Trophoblast cell (in vitro differentiated cells and primary cell): ENCODE measurements at regions not wholly inside any gene's neighbourhood (a gene's known extent, or its start where the extent isn't known, plus 50 kb on each side); places are given as distances from the start of the nearest gene placed in this dataset.
"Not testable (repeated sequence)": the region's sequence is repeated elsewhere in the genome, so short reads cannot be mapped to it uniquely, and the experiment has no call there.

Experiments
- DNase-seq, 2 donors: peaks; one replicate each; pipeline ENCODE4 v3.0.0-alpha.2; 2016
- H2AFZ ChIP-seq: 2 replicates; pipeline ENCODE4 v1.6.1; 2013; ENCODE audit warnings: low read length, moderate library complexity, mild to moderate bottlenecking; ENCODE audit not compliant: insufficient read depth, poor library complexity
- H2AK5ac ChIP-seq: 2 replicates; pipeline ENCODE4 v1.6.1; 2013; ENCODE audit warnings: mild to moderate bottlenecking, low read length
- H2BK120ac ChIP-seq: 2 replicates; pipeline ENCODE4 v1.6.1; 2013; ENCODE audit warnings: low read length, mild to moderate bottlenecking, moderate library complexity; ENCODE audit not compliant: insufficient read depth, poor library complexity
- H2BK12ac ChIP-seq: 2 replicates; pipeline ENCODE4 v1.6.1; 2013; ENCODE audit warnings: mild to moderate bottlenecking, low read length, moderate library complexity
- H2BK5ac ChIP-seq: 2 replicates; pipeline ENCODE4 v1.6.1; 2013; ENCODE audit warnings: low read length, low read depth, moderate library complexity, mild to moderate bottlenecking; ENCODE audit not compliant: poor library complexity
- H3K14ac ChIP-seq: 2 replicates; pipeline ENCODE4 v1.6.1; 2013; ENCODE audit warnings: mild to moderate bottlenecking, low read length
- H3K18ac ChIP-seq: 2 replicates; pipeline ENCODE4 v1.6.1; 2013; ENCODE audit warnings: mild to moderate bottlenecking, low read length
- H3K23ac ChIP-seq: 2 replicates; pipeline ENCODE4 v1.6.1; 2013; ENCODE audit warnings: low read length
- H3K27ac ChIP-seq: 2 replicates; pipeline ENCODE4 v1.5.1; 2013; ENCODE audit warnings: low read depth, mild to moderate bottlenecking, inconsistent platforms, low read length, moderate library complexity
- H3K27me3 ChIP-seq: 2 replicates; pipeline ENCODE4 v1.6.1; 2013; ENCODE audit warnings: inconsistent platforms, mild to moderate bottlenecking, low read length, moderate library complexity; ENCODE audit not compliant: insufficient read depth
- H3K36me3 ChIP-seq, 2 experiments: 1 replicate in 1 of 2; 2 replicates in 1 of 2; pipeline ENCODE4 v1.6.1; 2013; ENCODE audit warnings: low read length in 2 of 2, mild to moderate bottlenecking in 2 of 2, moderate library complexity in 1 of 2; ENCODE audit not compliant: insufficient read depth in 2 of 2, control insufficient read depth in 1 of 2
- H3K4ac ChIP-seq: 2 replicates; pipeline ENCODE4 v1.6.1; 2013; ENCODE audit warnings: low read depth, mild to moderate bottlenecking, low read length, moderate library complexity
- H3K4me1 ChIP-seq, 2 experiments: 1 replicate in 1 of 2; 2 replicates in 1 of 2; pipeline ENCODE4 v1.6.1; 2013; ENCODE audit warnings: low read length in 2 of 2, mild to moderate bottlenecking in 2 of 2, moderate library complexity in 1 of 2; ENCODE audit not compliant: insufficient read depth in 2 of 2, control insufficient read depth in 1 of 2
- H3K4me2 ChIP-seq: 2 replicates; pipeline ENCODE4 v1.6.1; 2013; ENCODE audit warnings: inconsistent platforms, mild to moderate bottlenecking, low read length, moderate library complexity
- H3K4me3 ChIP-seq: 2 replicates; pipeline ENCODE4 v1.5.1; 2013; ENCODE audit warnings: mild to moderate bottlenecking, low read depth, low read length, inconsistent platforms
- H3K79me1 ChIP-seq: one replicate; pipeline ENCODE4 v1.6.1; 2013; ENCODE audit warnings: low read length
- H3K79me2 ChIP-seq: 2 replicates; pipeline ENCODE4 v1.6.1; 2013; ENCODE audit warnings: low read length, mild to moderate bottlenecking; ENCODE audit not compliant: control insufficient read depth, insufficient read depth, poor library complexity
- H3K9ac ChIP-seq: 2 replicates; pipeline ENCODE4 v1.6.1; 2013; ENCODE audit warnings: mild to moderate bottlenecking, low read length
- H3K9me3 ChIP-seq: 2 replicates; pipeline ENCODE4 v1.6.1; 2013; ENCODE audit warnings: low read depth, mild to moderate bottlenecking, control low read depth, inconsistent platforms, low read length; ENCODE audit not compliant: insufficient read depth
- H4K12ac ChIP-seq: 2 replicates; pipeline ENCODE4 v1.6.1; 2013; ENCODE audit warnings: low read depth, mild to moderate bottlenecking, low read length, moderate library complexity
- H4K8ac ChIP-seq: 2 replicates; pipeline ENCODE4 v1.6.1; 2013; ENCODE audit warnings: low read depth, mild to moderate bottlenecking, low read length, moderate library complexity
- H4K91ac ChIP-seq: one replicate; pipeline ENCODE4 v1.6.1; 2013; ENCODE audit warnings: low read depth, mild to moderate bottlenecking, low read length, moderate library complexity
- WGBS: extraction: QIAGEN DNeasy Blood & Tissue Kit; methylation state at CpG from one replicate; pipeline ENCODE4 v1.1.7; 2013; ENCODE audit warnings: missing lambda C conversion rate; ENCODE audit not compliant: insufficient read length, insufficient coverage; ENCODE audit errors: extremely low coverage; 5-methylcytosine and 5-hydroxymethylcytosine counted together

- H3K9me3 ChIP-seq = no peaks in the 10 kb centered on the region
- H3K27ac ChIP-seq = no peak overlapping the region
- H3K14ac ChIP-seq = no peak overlapping the region
- H3K23ac ChIP-seq = no peak overlapping the region
- H3K4ac ChIP-seq = no peak overlapping the region
- no peak overlapping the region for H4K12ac ChIP-seq
- H3K4me3 ChIP-seq = no peak overlapping the region
- H3K36me3 ChIP-seq = no peaks in the 10 kb centered on the region
- no peak for DNase-seq
- no CpG with 5 or more reads among the region's 2 CpGs for WGBS
- no peak overlapping the region for H2BK5ac ChIP-seq
- no peaks in the 10 kb centered on the region for H3K27me3 ChIP-seq
- H2AK5ac ChIP-seq = no peak overlapping the region
- H4K8ac ChIP-seq = no peak overlapping the region
- no peak overlapping the region for H3K9ac ChIP-seq
- H3K18ac ChIP-seq = no peak overlapping the region
- H2AFZ ChIP-seq = no peak overlapping the region
- H3K79me2 ChIP-seq = no peaks in the 10 kb centered on the region
- H2BK120ac ChIP-seq = no peak overlapping the region
- H3K79me1 ChIP-seq = no peaks in the 10 kb centered on the region
- no peak overlapping the region for H4K91ac ChIP-seq
- H3K4me2 ChIP-seq = no peak overlapping the region
- H2BK12ac ChIP-seq = no peak overlapping the region
- H3K4me1 ChIP-seq = no peaks in the 10 kb centered on the region
These were observed 309.0 kb upstream of the PABPC4L start for GRCh38 chr4:134510544-134510943.

DNA sequence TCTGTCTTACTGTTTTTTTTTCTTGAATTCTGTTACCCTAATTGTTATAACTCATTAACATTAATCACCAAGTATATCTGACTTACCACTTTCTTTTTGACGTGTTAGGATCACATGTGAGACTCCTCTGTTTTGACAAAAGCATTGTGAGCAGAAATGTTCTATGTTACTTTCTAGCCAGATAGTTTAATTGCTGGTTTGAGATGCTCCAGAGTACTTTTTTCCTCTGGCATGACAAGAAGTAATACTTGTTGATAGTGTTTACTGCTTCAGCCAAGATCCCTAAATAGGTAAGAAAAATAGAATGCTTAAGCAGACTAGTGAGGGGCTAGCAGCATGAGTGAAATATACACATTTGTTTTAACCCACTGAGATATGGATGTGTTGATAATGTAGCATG, 303.9 kb upstream of the PABPC4L start:
- no peak overlapping the region for H2BK12ac ChIP-seq

DNA sequence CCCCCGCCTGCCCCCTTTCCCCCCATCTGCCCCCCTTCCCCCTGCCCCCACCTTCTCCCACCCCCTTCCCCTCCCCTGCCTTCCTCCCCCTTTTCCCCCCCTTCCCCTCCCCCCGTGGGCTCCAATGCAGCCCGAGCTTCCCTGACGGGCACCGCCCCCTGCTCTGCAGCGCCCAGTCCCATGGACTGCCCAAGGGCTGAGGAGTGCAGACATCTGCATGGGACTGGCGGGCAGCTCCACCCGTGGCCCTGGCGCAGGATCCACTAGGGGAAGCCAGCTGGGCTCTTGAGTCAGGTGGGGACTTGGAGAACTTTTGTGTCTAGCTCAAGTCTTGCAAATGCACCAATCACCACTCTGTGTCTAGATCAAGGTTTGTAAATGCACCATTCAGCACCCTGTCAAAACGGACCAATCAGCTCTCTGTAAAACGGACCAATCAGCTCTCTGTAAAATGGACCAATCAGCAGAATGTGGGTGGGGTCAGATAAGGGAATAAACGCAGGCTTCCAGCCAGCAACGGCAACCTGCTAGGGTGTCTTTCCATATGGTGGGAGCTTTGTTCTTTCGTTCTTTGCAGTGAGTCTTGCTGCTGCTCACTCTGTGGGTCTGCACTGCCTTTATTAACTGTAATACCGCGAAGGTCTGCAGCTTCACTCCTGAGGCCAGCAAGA, 300.5 kb upstream of the PABPC4L start:
- H3K27me3 ChIP-seq = no peaks in the 10 kb centered on the region
- no peak overlapping the region for H2BK12ac ChIP-seq
- no peak overlapping the region for H4K91ac ChIP-seq
- no peak overlapping the region for H3K23ac ChIP-seq
- H4K8ac ChIP-seq = no peak overlapping the region
- DNase-seq = no peak
- no CpG with 5 or more reads among the region's 16 CpGs for WGBS
- no peak overlapping the region for H2AFZ ChIP-seq
- no peaks in the 10 kb centered on the region for H3K79me2 ChIP-seq
- no peak overlapping the region for H3K4me2 ChIP-seq
- H3K36me3 ChIP-seq = peaks cover 0 to 6% of the 10 kb centered on the region in 2 experiments
- no peak overlapping the region for H2BK5ac ChIP-seq
- no peak overlapping the region for H3K4me3 ChIP-seq
- H3K79me1 ChIP-seq = peaks cover 5% of the 10 kb centered on the region
- peaks cover 4% of the 10 kb centered on the region for H3K9me3 ChIP-seq
- no peak overlapping the region for H3K18ac ChIP-seq
- no peak overlapping the region for H2BK120ac ChIP-seq
- no peak overlapping the region for H4K12ac ChIP-seq
- peaks cover 2 to 3% of the 10 kb centered on the region in 2 experiments for H3K4me1 ChIP-seq
- H3K14ac ChIP-seq = no peak overlapping the region
- H3K9ac ChIP-seq = no peak overlapping the region
- no peak overlapping the region for H3K27ac ChIP-seq
- no peak overlapping the region for H3K4ac ChIP-seq
- no peak overlapping the region for H2AK5ac ChIP-seq

More for the DNA sequence above, 303.9 kb upstream of the PABPC4L start:
- Histone ChIP-seq H4K91ac (no peak overlapping the region), H4K12ac (no peak overlapping the region), H3K36me3 (peaks cover 0 to 6% of the 10 kb centered on the region in 2 experiments), H3K79me2 (no peaks in the 10 kb centered on the region), H3K79me1 (no peaks in the 10 kb centered on the region), H3K18ac (no peak overlapping the region), H4K8ac (no peak overlapping the region), H2BK120ac (no peak overlapping the region), H2AK5ac (no peak overlapping the region), H3K4me3 (no peak overlapping the region), H3K23ac (no peak overlapping the region), H2AFZ (no peak overlapping the region), H3K27me3 (no peaks in the 10 kb centered on the region), H3K9me3 (peaks cover 4% of the 10 kb centered on the region), H3K27ac (no peak overlapping the region), H2BK5ac (no peak overlapping the region), H3K14ac (no peak overlapping the region), H3K4me2 (no peak overlapping the region), H3K4ac (no peak overlapping the region), H3K4me1 (no peaks in the 10 kb centered on the region), H3K9ac (no peak overlapping the region)
- whole genome bisulfite sequencing = no CpG with 5 or more reads among the region's 1 CpG
- DNase-seq = no peak

GRCh38 chr4:134501488-134501887, 299.9 kb upstream of the PABPC4L start:
- not testable (repeated sequence) for H2BK5ac ChIP-seq, H3K9ac ChIP-seq, H4K12ac ChIP-seq, H3K36me3 ChIP-seq, H3K4me1 ChIP-seq, H3K9me3 ChIP-seq, H4K91ac ChIP-seq, H3K27me3 ChIP-seq, H3K23ac ChIP-seq, H3K79me1 ChIP-seq, H4K8ac ChIP-seq, H3K4me2 ChIP-seq, H3K27ac ChIP-seq, H2AFZ ChIP-seq, H3K14ac ChIP-seq, H3K4ac ChIP-seq, H3K79me2 ChIP-seq, DNase-seq, H3K4me3 ChIP-seq, H2BK12ac ChIP-seq, H3K18ac ChIP-seq
- Histone ChIP-seq H2BK120ac (peak overlapping the region; percentile 43), H2AK5ac (peak overlapping the region; percentile 89)
- WGBS = no CpG with 5 or more reads among the region's 11 CpGs
